GM19467 (cell line): ENCODE measurements at regions not wholly inside any gene's neighbourhood (a gene's known extent, or its start where the extent isn't known, plus 50 kb on each side); places are given as distances from the start of the nearest gene placed in this dataset.

ENCODE experiments used
- ATAC-seq: cut with Tn5 transposase; IDR thresholded peaks from one replicate; pipeline ENCODE4 v1.9.1; 2021; ENCODE audit warnings: mild to moderate bottlenecking, moderate library complexity; ENCODE audit not compliant: unreplicated experiment

- ATAC-seq = no peak
These were observed 141.2 kb upstream of the NTM start for GRCh38 chr11:131229221-131229620.

GRCh38 chr11:131231317-131231940 lies 139.0 kb upstream of the NTM start:
- no peak for ATAC-seq

- ATAC-seq = no peak
These were observed 138.2 kb upstream of the NTM start for GRCh38 chr11:131232261-131232660.

GRCh38 chr11:131234221-131234620 lies 136.2 kb upstream of the NTM start:
- no peak for ATAC-seq

GRCh38 chr11:131235328-131236298 lies 134.8 kb upstream of the NTM start:
- no peak for ATAC-seq

- no peak for ATAC-seq
These were observed 130.0 kb upstream of the NTM start for GRCh38 chr11:131240421-131240820.

- no peak for ATAC-seq
These were observed 127.9 kb upstream of the NTM start for GRCh38 chr11:131242476-131243000.

- ATAC-seq = no peak
These were observed 124.3 kb upstream of the NTM start for GRCh38 chr11:131246156-131246555.

GRCh38 chr11:131246663-131247062 lies 123.8 kb upstream of the NTM start:
- peak; percentile 58 for ATAC-seq

- ATAC-seq = no peak
These were observed 121.8 kb upstream of the NTM start for GRCh38 chr11:131248588-131248987.

- ATAC-seq = no peak
These were observed 117.2 kb upstream of the NTM start for GRCh38 chr11:131253142-131253655.

GRCh38 chr11:131253656-131254151 lies 116.7 kb upstream of the NTM start:
- ATAC-seq = no peak

GRCh38 chr11:131254254-131254653 lies 116.2 kb upstream of the NTM start:
- no peak for ATAC-seq

- no peak for ATAC-seq
These were observed 96.2 kb upstream of the NTM start for GRCh38 chr11:131274233-131274632.

GRCh38 chr11:131275580-131275979 lies 94.8 kb upstream of the NTM start:
- no peak for ATAC-seq

- no peak for ATAC-seq
These were observed 91.9 kb upstream of the NTM start for GRCh38 chr11:131278472-131278871.

GRCh38 chr11:131279654-131280384 lies 90.6 kb upstream of the NTM start:
- no peak for ATAC-seq

- ATAC-seq = no peak
These were observed 89.1 kb upstream of the NTM start for GRCh38 chr11:131281316-131281715.

- no peak for ATAC-seq
These were observed 86.4 kb upstream of the NTM start for GRCh38 chr11:131284041-131284440.

GRCh38 chr11:131288521-131289091 lies 81.8 kb upstream of the NTM start:
- no peak for ATAC-seq
